Stimulated activated CD4-positive, alpha-beta T cell treated with anti-CD3 and anti-CD28 coated beads, Interleukin-2, amount 100 ng/mL, for 4 hours (primary cell): ENCODE measurements at regions not wholly inside any gene's neighbourhood (a gene's known extent, or its start where the extent isn't known, plus 50 kb on each side); places are given as distances from the start of the nearest gene placed in this dataset.

Experiments used
- DNase-seq: peaks from one replicate; pipeline ENCODE4 v3.0.0-alpha.2; 2020; ENCODE audit warnings: low read depth

DNA sequence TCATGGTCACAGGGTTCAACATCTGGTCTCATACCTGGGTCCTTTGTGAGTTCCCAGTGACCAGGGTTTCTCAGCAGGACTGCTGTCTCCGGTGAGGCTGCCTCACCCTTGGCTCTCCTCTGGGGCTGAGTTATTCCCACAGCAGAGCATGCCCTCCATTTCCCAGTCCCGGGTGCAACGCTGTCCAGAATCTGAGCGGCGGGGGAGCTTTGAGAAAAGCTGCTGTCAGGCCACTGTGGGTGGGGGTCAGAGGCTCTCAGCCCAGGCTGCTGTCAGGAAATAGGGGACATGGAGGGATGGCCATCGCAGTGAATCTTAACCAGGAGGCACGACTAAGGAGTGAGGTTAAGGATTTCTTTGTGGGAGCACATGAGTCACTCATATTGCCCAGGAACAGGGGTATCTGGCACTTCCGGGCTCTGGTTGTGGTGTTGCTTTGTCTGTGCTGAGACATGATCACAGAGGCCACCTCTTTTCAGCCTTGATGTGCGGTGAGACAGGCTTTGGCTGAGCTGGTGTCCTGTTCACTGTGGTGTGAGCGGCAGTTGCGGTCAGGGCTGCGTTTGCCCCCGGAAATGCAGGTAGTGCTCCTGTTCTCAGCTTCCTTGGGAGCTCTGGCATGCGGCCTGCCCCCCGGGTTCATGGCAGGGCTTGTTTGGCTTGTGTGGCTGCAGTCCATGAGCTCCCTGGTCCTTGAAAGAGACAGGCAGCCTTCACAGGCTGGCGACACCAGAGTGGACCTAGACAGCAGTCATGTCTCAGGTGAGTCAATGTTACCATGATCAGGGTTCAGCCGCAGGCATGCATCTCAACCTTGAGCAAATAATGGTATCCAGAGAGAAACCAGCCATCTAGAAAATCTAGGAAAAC, 310.7 kb upstream of the MYT1L start:
- DNase-seq: no peak

DNA sequence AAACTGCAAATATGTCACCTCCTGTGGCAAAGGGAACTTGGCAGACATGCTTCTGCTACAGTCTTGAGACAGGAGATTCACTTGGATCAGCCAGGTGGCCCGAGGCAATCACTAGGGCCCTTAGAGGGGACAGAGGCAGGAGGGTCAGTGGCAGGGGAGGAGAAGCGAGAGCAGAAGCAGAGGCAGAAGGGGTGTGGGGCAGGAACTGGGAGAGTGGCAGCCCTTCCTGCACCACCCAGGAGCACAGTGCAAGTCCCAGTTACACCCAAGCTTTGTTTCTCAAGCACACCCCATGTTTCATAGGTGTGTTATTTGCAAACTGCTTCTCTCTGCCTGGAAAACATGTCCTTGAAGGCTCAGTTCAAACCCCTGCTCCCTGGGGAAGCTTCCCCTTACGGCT, 309.7 kb upstream of the MYT1L start:
- no peak for DNase-seq

DNA sequence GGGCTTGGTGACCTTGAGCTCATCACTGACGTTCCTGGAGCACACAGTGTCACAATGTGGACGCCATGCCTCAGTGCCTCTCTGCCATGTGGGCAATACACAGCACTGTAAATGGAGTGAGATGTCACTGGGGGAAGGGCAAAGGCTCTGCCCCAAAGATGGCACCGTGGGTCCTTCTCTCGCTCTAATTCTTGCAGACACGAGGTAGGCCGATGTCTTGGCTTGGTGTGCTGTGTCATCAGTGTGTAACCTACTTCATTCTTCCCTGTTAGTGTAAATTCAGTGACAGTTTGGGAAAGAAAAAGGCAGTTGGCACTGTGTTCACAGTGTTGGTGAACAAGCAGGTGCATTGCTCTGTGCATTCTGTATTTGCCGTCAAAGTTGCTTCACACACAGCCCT, 309.3 kb upstream of the MYT1L start:
- DNase-seq: no peak

DNA sequence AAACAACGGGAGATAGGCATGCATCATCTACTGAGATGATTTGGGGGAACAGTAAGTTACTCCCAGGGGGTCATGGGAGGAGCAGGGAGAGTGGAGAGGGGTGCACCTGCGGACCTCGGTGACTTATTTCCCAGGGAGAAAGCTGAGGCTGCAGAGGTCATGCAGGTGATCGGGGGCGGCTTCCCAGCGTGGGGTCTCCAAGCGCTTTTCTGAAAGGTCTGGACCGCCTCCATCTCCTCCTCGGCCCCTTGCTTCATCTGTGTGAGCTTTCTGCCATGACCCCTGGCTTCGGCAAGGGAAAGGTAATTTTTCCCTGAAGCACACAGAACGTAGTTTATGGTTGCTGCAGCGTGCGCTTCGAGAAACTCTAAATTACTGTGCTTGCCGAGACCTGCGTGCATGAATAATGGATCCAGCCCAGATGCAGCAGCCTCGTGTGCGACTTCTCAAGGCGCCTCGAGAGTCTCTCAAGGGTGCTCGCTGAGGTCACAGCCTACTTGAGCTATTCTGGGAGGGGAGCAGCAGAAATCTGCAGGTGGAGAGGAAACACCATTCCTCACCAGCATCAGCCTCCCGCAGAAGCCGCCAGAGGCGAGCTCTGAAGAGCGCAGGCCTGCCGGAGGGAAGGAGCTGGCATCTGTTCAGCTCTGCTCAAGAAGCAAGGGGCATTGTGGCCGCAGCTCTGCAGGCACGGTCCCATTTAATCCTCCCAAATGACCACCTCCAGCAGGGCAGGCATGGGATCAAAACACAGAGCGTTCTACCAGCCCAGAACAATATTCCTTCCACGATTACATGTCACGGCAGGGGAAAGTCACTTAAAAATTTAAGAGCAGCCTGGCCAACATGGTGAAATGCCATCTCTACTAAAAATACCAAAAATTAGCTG, 308.4 kb upstream of the MYT1L start:
- DNase-seq: no peak

DNA sequence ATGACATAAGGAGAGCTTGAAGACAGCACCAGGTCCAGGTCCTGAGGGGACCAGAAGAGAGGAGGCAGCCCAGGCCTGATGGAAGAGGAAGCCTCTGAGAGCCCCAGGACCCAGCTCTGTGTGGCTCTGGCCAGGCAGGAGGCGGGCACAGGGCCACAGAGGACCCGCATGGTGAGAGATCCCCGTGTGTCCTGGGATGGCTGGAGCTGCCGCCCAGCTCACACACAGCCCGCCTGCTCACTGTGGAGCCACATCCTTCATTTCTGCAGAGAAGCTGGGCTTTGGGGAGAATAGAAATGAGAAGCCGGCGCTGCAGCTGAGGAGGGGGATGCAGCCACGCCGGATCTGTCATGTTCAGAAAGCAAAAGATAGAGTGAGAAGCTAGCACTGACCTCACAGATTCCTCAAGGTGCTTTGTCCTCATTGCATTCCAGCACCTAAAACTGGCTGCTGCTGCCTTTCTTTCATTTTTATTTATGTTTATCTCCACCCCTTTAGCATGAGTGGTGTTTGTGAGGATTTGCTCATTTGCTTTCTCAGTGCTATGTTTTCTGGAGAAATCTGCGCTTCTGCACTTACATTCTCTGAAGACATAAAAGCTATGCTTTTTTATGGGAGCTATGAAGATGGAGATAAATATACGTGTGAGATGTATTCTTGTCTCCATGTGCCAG, 307.6 kb upstream of the MYT1L start:
- no peak for DNase-seq

DNA sequence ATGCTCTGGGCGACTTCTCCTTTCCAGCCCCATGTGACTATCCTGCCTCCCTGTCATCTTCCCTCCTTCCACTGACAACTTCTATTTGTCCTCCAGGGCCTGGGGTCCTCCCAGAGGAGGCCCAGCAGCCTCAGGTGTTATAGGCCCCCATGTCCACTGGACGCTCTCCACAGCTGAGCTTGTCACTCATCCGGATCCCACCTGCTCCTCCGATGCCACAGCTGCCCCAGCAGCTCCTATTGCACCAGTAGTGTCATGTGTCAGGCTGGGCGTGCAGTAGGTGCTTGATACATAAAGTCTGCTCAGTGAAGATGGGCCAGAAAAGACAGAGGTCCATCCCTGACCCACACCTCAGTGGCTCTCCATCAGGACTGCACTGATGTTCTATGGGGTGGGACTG, 305.7 kb upstream of the MYT1L start:
- no peak for DNase-seq

DNA sequence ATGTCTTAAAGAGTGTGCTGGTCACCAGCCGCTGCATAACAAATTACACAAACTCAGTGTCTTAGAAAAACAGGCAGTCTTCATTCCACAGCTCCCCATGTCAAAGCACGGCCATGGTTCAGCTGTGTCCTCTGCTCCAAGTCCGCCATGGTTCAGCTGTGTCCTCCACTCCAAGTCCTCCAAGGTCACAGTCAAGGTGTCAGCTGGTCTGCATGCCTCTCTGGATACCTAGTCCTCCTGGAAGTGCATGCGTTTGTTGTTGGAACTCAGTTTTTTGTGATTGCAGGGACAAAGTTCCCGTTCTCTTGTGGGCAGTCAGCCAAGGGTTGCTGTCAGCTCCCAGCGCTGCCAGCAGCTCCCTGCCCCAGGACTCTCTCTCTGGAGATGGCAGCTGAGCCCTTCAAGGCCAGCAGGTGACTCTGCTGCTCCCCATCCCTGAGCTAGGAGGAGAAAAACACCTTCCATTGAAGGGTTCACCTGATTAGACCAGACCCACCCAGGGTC, 304.0 kb upstream of the MYT1L start:
- no peak for DNase-seq

DNA sequence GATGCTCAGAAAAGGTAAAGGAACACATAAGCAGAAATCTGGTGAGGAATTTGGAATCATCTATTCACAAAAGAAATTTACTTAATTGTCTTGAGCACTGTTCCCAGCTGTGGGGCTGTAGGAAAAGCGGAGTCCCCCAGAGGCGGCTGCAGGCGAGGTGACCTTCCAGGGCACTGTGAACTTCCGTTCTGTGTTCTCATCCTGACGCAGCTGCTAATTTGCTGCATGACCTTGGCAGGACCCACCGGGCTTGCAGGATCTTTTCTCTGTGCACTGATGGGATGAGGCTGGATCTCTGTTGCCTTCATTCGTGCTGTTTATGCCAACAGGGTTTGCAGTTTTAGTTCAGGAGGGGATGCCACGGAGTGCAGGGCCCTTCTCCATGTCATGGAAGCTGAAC, 301.9 kb upstream of the MYT1L start:
- no peak for DNase-seq

DNA sequence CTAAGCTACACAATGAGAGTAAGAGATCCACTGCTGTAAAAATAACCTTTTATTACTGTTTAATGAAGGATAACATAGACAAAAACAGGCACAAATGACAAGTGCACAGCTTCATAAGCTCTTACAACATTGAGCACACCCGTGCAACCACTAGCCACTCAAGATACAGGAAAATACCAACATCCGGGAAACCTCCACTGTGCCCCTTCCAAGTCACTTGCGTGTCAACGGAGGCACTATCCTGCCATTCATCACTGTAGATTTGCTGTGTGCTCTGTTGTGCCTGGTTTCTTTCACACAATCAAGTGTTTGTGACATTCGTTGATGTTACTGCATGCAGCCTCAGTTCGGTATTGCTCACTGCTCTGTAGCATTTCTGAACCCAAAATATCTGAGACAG, 292.9 kb upstream of the MYT1L start:
- no peak for DNase-seq

DNA sequence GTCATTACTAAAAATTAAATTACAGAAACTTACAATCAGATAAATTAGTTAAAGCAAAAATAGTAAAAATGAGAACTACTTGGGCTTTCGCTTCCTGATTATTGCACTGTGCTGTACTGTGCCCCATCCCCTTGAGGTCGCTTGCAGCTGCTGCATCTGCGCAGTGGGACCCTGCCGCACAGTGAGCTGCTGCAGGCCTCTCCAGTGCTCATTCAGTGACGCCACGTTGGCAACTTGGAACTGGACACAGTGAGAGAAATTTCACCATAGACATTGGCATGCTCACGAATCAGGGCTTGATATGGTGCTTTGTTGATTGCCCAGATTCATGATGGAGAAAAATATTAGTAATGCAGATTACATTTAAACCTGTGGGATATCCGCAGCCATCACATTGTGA, 290.8 kb upstream of the MYT1L start:
- DNase-seq: no peak

DNA sequence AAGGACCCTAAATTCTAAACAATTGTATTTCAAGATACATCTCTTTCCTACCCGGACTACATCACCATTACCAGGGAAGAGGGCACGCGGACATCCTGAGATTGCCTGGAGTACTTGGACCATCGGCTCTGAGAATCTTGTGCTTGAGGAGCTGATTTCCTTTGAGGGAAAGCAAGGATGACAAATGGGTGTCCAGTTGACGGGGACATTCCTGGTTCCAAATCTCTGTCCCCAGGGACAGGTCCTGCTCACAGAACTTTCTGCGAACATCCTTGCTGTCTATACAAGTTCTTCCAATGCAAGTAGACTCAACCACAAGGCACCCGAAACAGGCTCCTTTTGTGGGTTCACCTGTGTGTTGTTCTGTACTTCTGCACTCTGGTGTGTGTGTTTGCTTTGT, 289.5 kb upstream of the MYT1L start:
- no peak for DNase-seq

DNA sequence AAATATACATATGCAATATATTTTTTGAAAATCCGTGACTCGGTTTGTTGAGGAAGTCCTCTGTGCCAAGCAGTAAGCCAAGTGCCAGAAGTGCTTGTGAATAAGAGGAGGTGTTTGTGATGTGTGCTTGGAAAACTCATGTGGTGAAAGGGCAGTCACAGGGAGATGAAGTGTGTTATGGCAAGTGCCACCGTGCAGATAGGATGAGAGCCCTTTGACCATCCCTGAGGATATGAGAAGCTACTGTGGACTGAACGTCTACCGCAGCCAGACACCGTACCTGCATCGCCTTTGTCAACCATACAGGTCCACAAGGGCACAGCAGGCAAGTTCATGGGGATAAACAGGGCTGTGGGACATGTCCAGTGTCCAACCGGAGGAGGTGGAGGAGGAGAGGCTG, 288.9 kb upstream of the MYT1L start:
- DNase-seq: no peak

DNA sequence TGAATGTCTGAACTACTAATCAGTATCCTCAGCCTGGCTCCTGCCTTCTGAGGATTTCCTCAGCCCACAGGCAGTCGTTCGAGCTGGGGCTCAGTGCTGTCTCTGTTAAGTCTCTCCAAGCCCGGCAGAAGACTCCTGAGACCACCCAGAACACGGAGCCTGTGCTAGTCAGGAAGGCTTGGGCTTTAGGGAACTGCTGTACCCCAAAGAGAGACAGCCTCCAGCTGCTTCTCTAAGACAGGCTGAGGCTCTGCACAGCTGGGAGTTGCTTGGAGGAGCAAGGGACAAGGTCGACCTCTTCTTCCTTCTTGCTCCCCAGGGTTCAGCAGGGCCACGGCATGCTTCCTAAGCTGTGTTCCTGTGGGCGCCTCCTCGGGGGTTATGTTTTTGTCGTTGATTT, 283.4 kb upstream of the MYT1L start:
- DNase-seq: no peak

DNA sequence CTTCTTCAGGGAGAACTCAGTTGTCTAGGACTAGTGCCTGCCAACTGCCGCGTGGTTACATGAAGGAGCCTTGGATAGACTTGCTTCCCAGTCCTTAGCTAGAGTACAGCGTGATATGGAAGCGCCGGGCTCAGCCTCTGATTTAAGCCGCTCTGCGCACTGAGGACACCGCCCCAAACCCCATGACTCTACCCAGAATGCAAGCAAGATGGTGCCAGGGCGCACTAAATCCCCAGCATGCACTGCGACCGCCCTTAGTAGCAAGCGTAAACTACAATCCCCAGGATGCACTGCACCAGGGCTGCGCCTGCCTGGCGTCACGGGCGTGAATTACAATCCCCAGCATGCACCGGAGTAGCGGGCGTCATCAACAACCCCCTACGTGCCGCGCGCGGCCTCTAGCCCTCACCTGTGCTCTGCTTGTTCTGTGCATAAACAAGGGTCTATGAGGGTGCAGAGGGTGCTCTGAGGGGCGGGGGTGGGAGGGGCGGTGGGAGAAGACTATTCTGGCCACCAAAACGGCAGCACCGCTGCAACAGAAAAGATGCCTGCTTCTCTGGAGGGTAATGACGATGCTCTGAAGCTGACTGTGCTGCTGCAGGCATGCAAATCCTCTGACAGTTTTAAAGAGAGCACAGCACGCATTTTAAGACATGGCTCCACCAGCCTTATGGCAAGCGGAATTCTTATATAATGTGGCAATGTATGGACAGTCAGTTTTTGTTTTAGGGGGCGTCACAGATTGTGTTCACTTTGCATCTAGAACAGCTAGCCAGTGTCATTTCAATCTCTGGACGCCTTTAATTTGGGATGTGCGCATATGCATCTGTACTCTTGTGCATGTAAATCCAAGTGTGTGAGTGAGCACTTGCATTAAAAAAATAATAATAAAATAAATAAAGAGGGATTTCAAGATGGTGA, 282.5 kb upstream of the MYT1L start:
- DNase-seq: peak; percentile 82

DNA sequence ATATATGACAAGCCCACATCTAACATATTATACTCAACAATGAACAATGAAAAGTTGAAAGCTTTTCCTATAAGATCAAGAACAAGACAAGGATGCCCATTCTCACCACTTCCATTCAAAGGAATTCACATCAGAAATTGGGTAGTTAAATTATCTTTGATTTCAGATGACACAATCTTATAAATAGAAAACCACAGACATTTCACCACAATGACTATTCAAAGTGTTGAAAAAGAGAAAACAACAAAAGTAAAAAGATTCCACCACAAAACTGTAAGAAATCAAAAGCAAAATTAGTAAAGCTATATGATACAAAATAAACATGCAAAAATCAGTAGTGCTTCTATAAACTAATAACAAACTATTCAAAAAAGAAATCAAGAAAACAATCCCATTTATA, 279.7 kb upstream of the MYT1L start:
- no peak for DNase-seq

DNA sequence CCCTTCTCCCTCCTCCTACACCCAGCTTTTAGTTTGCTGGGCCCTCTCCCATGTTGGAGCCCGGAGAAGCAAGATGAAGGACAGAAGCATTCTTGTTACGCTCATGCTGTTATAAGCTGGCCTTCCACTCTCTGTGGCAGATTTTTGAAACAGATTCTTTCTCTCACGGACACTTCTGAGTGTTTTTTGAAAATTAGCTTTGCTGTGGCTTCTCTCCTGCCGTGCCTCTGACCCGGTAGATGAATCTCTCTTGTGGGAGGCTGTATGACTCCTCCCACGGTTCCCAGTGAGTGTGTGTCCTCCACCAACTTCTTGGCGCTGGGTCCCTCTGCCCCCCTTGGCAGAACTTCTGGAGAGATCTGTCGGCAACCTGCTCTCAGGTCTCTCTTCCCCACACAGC, 269.3 kb upstream of the MYT1L start:
- DNase-seq: no peak

DNA sequence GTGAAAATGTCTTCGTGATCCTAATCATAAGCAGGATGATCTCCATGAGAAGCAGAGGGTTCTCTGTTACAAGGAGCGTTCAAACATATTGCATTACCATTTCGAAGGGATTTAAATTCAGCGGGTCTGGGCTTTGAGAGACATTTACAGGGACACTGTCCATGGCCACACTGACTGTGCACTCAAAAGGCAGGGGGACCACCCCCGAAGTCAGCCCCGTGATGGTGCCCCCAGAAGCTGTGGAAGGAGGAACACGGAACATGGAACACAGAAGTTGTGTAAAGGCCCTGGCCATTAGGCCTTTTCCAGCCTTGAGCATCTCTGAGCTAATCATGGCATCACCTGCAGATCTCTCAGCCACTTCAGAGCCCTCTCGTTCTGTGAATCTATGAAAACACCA, 268.4 kb upstream of the MYT1L start:
- no peak for DNase-seq

DNA sequence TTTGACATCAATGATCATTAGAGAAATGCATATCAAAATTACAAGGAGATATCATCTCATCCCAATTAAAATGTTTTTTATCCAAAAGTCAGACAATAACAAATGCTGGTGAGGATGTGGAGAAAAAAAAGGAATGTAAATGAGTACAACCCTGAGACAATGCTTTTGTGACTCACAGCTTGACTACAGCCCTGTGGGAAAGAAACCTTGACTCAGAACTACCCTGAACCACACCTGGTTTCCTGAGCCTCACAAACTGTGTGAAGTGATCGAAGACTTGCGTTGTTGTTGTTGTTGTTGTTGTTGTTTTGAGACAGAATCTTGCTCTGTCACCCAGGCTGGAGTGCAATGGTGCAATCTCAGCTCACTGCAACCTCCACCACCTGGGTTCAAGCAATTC, 266.6 kb upstream of the MYT1L start:
- no peak for DNase-seq

DNA sequence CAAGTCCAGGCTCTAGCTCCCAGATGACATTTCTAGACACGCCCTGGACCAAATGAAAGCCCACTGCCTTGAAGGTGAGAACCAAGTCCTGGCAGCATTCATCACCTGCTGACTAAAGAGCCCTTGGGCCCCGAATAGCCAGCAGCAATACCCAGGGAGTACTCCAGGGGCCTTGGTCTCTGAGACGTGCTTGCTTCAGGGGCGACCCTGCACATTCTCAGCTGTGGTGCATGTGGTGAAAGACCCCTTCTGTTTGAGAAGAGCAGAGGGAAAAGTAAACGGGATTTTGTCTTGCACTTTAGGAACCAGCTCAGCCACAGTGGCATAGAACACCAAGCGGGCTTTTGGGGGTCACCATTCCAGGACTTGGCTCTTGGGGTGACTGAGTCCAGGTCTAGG, 260.5 kb upstream of the MYT1L start:
- no peak for DNase-seq

DNA sequence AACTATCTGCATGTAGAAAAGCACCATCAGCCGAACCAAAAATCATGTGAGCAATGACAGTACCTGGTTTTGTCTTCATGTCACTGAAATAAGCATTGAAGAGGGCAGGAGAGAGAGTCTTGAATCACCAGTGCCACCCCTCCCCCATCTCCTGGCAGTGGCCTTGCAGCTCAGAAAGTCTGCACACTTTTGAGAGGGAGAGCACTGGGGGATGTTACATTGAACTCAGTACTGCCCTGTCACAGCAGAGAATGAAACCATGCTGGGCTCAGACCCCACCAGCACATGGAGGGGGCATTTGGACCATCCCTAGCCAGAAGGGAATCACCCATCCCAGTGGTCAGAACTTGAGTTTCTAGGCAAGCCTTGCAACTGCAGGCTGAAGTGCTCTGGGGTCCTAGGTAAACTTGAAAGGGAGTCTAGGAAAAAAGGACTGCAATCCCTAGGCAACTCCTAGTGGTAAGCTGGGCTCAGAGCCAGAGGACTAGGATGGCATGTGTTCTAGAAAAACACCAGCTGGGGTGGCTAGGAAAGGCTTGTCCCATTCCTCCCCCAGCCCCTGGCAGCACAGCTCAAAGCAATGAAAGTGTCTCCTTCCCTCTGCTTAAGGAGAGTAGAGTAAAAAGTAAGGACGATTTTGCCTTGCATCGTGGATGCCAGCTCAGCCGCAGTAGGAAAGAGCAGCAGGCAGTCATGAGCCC, 259.9 kb upstream of the MYT1L start:
- no peak for DNase-seq

DNA sequence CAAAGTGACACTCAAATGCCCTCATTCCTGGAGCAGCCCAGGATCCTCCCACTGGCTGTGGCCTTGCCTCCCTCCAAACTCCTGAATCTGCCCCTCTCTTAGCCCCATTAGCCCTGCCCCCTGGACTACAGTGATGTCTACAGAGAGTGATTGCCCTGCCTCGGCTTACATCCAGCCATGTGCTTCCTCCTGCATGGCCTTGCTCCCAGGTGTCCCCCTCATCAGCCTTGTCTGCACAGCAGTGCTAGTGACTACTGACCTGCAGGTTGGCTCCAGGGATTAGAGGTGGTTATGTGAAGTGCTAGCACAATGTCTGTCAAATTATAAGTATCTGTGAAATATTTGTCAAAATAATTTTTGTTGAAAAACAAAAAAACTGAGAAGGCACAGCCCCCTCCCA, 259.1 kb upstream of the MYT1L start:
- no peak for DNase-seq
